GOT3 (cell line): ENCODE measurements at regions not wholly inside any gene's neighbourhood (a gene's known extent, or its start where the extent isn't known, plus 50 kb on each side); places are given as distances from the start of the nearest gene placed in this dataset.

Experiments
- DNase-seq: peaks from one replicate; lab custom pipeline; 2025; ENCODE audit warnings: mixed read lengths; lab: John Stamatoyannopoulos, UW

GRCh38 chr7:155138204-155138603 lies 68.1 kb downstream of the HTR5A start:
- DNase-seq = no peak

GRCh38 chr7:155141562-155141961 lies 71.4 kb downstream of the HTR5A start:
- DNase-seq = no peak

DNA sequence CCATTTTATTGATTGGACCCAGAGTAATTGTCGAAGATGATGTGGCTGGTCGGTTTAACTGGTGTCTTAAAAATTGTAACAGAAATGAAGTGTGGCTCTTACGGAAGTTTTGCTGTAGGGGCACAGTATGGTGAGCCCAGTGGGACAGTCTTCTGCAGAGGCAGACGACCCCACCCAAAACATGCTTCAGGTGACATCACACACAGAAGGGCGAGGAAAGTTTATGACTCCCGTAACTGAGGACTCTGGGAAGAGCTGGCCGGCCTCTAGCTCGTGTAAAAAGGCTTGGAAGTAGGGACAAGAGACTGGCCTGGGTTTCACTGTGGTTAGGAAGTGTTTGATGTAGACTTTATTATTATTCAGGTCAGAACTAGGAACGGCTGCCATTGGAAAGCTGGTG lies 73.3 kb downstream of the HTR5A start:
- no peak for DNase-seq

DNA sequence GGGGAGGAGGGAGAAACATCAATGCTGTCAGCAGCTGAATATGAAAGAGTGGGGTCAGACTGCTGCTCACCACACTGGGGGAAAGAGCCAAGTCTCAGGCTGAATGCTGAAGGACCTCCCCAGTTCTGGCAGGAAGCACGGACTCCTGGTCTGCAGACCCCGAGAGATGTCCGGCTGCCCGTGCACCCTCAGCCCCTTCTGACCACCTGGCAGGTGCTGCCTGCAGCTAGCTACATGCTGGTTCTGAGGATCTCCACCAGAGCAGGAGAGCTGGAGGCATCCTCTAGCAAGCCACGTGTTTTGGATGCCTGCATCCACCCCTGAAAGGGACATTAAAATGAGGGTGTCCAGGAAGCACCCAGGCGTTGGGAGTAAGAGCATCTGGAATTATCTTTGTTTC lies 74.2 kb downstream of the HTR5A start:
- DNase-seq = no peak

GRCh38 chr7:155145477-155146255 lies 75.5 kb downstream of the HTR5A start:
- no peak for DNase-seq

GRCh38 chr7:155147172-155147571 lies 77.0 kb downstream of the HTR5A start:
- no peak for DNase-seq

GRCh38 chr7:155147624-155148023 lies 77.5 kb downstream of the HTR5A start:
- DNase-seq = no peak

- DNase-seq = no peak
Measured at GRCh38 chr7:155153676-155154075, 83.6 kb downstream of the HTR5A start.

GRCh38 chr7:155154586-155154985 lies 84.5 kb downstream of the HTR5A start:
- DNase-seq = no peak

GRCh38 chr7:155161690-155162089 lies 91.6 kb downstream of the HTR5A start:
- DNase-seq = no peak

DNA sequence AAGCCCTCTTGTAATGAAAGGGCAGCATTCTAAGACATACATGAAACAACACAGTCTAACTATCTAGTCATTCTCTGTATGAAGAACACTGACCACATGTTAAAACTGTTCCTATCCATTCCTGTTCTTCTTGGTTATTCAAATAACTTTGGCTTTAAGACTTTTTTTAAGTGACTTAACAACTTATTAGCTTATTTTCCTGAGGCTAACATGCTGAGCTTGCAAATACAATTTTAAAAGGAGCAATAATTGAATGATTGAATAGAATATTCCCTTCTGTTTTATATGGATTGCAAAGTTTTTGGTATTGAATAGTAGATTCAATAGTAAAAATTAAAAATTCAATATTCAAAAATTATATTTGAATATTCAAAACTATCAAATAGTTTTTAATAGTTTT lies 92.3 kb downstream of the HTR5A start:
- DNase-seq = no peak

DNA sequence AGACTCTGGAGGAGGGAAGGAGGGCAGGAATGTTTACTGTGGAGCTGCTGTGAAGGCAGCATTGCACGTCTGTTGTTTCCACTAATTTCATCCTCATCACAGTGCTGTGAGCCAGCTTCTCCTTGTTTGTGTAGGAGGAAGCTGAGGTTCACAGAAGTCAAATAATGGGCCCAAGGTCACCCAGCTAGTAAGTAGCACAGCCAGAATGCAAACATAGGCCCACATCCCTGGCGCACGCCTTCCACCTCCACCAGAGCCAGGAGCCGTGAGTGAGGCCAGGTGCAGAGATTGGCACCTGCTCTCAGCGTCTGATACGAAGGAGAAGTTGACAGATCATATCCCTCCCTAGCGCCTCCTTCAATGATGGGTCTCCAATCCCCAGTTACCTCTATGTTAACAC lies 93.6 kb downstream of the HTR5A start:
- DNase-seq = no peak

DNA sequence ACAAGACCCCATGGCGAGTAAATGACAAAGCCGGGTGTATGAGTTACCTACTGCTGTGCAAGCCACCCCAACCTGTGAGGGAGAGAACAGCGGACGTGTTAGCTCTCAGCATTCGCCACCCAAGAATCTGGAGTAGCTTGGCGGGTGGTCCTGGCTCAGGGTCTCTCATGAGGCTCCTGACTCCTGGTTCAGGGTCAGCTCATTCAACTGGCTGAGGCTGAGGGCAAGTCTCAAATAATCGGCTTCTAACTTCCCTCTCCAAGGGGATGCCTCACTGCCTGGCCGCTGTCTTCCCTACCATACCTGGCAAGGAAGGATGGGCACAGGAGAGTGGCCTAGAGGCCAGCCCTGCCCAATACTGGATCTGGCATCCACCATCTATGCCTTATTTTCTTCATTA lies 94.2 kb downstream of the HTR5A start:
- DNase-seq = no peak

DNA sequence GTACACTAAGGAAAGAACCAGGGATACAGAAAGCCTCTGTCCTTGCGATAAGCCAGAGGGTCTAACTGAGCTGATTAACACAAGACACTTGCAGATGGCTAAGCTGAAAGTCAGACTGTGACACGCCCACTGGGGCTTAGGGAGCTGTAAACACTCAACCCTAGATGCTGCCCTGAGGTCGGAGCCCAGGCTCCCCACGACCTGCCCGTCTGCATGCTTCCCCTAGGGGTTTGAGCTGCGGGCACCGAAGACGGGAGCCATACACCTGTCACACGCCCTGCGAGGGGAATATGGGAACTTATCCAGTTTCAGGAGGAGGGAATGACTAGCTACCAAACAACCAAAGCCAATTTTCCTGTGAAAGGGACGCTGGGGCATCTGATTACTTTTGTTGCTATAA lies 96.0 kb downstream of the HTR5A start:
- DNase-seq = no peak

GRCh38 chr7:155166673-155167370 lies 96.7 kb downstream of the HTR5A start:
- DNase-seq = no peak

GRCh38 chr7:155167706-155168365 lies 97.7 kb downstream of the HTR5A start:
- no peak for DNase-seq

DNA sequence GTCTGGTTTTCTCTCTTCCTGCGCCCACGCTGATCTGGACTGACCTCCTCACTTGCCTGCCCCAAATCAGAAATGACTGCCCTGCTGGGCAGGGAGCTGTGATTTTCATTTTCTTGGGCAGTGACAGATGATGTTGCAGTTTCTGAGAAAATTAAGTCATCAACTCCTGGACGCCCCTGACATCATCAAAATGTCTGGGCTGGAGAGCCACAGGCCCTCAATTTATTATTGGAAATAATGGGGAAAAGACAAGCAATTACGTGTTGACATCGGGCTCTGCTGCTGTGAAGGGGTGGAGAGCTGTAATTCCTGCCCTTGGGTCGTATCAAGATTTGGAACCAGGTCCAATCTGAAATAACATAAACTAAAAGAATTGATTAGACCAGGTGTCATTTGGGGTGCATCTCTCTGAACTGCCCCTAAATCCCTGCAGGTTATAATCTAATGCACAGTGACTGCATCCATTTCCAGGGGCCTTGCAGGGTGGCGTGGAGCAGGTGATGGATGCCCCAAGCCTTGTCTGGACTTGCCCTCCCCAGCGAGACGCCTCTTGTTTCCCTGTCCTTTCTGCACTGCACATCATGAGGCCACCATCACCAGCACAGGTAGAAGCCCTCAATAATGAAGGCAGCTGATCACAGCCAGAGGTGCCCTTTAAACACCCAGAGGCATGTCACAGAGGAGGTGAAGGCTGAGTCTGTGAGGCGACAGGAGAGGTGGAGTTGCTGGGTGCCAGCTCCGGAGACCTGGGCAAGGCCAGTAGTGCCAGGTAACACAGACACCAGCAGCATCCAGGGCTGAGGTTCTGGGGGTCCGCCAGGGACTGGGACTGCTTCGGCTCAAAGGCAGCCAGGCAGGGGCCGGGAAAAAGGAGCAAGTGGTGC lies 98.7 kb downstream of the HTR5A start:
- DNase-seq = no peak

GRCh38 chr7:155169498-155170065 lies 99.5 kb downstream of the HTR5A start:
- DNase-seq = no peak

DNA sequence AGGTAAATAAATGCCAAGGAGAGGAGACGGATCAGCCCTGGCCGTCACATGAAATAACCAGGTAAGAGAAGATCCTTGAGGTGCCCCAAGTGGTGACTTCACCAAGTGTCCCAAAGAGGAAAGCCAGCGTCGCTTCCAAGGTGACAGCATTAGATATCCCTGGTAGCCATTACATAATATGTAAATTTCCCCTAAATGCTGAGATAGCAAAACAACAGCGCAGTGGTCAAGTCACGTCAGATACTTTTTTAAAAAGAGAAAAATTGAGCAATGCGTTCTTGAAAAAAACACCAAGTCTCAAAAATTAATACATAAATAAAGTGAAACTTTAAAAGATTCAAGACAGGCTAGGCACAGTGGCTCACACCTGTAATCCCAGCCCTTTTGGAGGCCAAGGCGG lies 100.2 kb downstream of the HTR5A start:
- no peak for DNase-seq

- no peak for DNase-seq
Measured at GRCh38 chr7:155172141-155172540, 102.0 kb downstream of the HTR5A start.

DNA sequence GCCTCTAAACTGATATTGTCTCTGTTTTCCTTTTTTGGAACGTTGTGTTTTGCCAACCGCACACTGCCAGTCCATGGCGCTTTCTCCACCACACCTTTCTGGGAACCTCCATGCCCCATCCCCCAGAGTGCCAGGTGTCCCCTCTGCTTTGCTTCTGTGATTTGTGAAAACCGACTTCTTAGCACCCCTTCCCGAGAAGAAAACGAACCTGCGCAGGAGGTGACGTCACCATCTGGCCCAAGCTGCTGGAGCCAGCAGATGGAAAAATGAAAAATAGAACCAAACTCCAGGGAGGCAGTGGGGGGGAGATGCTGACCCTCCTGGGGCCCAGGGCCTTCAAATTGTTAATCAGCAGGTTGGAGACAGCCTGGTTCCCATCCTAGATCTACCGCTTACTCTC lies 103.8 kb downstream of the HTR5A start:
- DNase-seq = no peak

GRCh38 chr7:155178096-155178495 lies 108.0 kb downstream of the HTR5A start:
- no peak for DNase-seq
